Fibroblast of the aortic adventitia (primary cell): ENCODE measurements at regions not wholly inside any gene's neighbourhood (a gene's known extent, or its start where the extent isn't known, plus 50 kb on each side); places are given as distances from the start of the nearest gene placed in this dataset.

Experiments used
- DNase-seq: peaks from one replicate; pipeline ENCODE4 v3.0.0-alpha.2; 2010; ENCODE audit warnings: low read depth
- H3K4me3 ChIP-seq: 2 replicates; pipeline ENCODE4 v1.5.1; 2011; ENCODE audit warnings: low read depth, mild to moderate bottlenecking, control low read depth, low read length, moderate library complexity
- CTCF ChIP-seq: IDR thresholded peaks from 2 replicates; pipeline ENCODE4 v1.5.1; 2011; ENCODE audit warnings: mild to moderate bottlenecking, low read length, control low read depth, inconsistent platforms; ENCODE audit not compliant: insufficient read depth

GRCh38 chr14:40188006-40188405 is 755.8 kb upstream of the FBXO33 start:
- DNase-seq: no peak
- TF ChIP-seq CTCF: no peak
- no peak overlapping the region for H3K4me3 ChIP-seq

- TF ChIP-seq CTCF: no peak
- H3K4me3 ChIP-seq: no peak overlapping the region
- no peak for DNase-seq
These were observed 731.9 kb upstream of the FBXO33 start for GRCh38 chr14:40164083-40164482.

- H3K4me3 ChIP-seq: no peak overlapping the region
- TF ChIP-seq CTCF: no peak
- DNase-seq: no peak
These were observed 707.4 kb upstream of the FBXO33 start for GRCh38 chr14:40139657-40140056.

GRCh38 chr14:40133463-40133862 is 701.2 kb upstream of the FBXO33 start:
- no peak for TF ChIP-seq CTCF
- DNase-seq: no peak
- no peak overlapping the region for H3K4me3 ChIP-seq

- H3K4me3 ChIP-seq: no peak overlapping the region
- no peak for DNase-seq
- TF ChIP-seq CTCF: no peak
These were observed 696.9 kb upstream of the FBXO33 start for GRCh38 chr14:40129159-40129558.

- no peak overlapping the region for H3K4me3 ChIP-seq
- DNase-seq: no peak
- no peak for TF ChIP-seq CTCF
These were observed 691.6 kb upstream of the FBXO33 start for GRCh38 chr14:40123816-40124215.

GRCh38 chr14:40122968-40123648 is 690.9 kb upstream of the FBXO33 start:
- DNase-seq: no peak
- no peak for TF ChIP-seq CTCF

More at GRCh38 chr14:40122968-40123648, 690.9 kb upstream of the FBXO33 start:
- H3K4me3 ChIP-seq: no peak overlapping the region
